ENCODE measurements at regions not wholly inside any gene's neighbourhood (a gene's known extent, or its start where the extent isn't known, plus 50 kb on each side); places are given as distances from the start of the nearest gene placed in this dataset.

DNA sequence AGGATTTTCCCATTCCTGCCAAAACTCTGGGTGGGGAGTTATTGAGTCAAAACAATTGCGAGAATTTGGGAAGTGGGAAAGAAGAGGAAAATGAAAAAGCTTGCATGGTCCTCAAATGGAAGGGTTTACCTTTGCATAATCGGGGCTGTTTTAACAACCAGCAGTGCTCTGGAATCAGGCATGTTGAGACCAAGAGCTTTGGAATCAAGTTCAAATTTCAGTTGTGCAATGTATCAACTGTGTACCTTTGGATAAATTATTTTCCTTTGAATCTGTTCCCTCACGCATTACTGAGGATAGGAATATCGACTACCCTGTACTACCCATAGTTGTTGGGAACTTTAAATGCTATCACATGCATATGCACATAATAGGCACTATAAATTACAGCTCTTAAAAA lies 205.5 kb downstream of the JCAD start:
- Histone ChIP-seq H3K36me3 (no peaks in the 10 kb centered on the region), H3K27me3 (no peaks in the 10 kb centered on the region), H3K27ac (no peak overlapping the region), H3K4me1 (ENCODE audit: low read depth) (peaks cover 9% of the 10 kb centered on the region), H3K9me3 (ENCODE audit: low read depth) (no peaks in the 10 kb centered on the region), H3K4me3 (no peak overlapping the region)
- DNase-seq (ENCODE audit: low read depth in 1 of 2, low spot score in 1 of 2), result no peak
- TF ChIP-seq, protein P1, sequence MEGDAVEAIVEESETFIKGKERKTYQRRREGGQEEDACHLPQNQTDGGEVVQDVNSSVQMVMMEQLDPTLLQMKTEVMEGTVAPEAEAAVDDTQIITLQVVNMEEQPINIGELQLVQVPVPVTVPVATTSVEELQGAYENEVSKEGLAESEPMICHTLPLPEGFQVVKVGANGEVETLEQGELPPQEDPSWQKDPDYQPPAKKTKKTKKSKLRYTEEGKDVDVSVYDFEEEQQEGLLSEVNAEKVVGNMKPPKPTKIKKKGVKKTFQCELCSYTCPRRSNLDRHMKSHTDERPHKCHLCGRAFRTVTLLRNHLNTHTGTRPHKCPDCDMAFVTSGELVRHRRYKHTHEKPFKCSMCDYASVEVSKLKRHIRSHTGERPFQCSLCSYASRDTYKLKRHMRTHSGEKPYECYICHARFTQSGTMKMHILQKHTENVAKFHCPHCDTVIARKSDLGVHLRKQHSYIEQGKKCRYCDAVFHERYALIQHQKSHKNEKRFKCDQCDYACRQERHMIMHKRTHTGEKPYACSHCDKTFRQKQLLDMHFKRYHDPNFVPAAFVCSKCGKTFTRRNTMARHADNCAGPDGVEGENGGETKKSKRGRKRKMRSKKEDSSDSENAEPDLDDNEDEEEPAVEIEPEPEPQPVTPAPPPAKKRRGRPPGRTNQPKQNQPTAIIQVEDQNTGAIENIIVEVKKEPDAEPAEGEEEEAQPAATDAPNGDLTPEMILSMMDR (IDR thresholded peaks at IDR 0.05; ENCODE audit: low read depth, low read length), result no peak

DNA sequence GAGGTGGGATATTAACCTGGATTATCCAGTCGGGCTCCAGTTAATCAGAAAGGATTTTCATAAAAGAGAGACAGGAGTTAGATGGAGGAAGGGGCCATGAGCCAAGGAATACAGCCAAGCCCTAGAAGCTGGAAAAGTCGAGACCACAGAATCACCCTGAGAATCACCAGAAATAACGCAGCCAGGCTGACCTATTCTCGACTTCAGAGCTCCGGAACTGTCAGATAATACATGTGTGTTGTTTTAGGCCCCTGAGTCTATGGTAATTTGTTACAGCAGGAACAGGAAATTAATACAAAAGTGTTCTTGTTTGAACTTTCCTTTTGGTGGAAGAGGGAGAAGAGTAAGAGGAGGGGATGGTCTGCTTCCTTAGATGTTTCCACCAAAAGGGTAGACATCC lies 208.1 kb downstream of the JCAD start:
- no peaks in the 10 kb centered on the region for H3K4me1 ChIP-seq (ENCODE audit: low read depth)
- H3K4me3 ChIP-seq, result no peak overlapping the region
- TF ChIP-seq, protein P1 (IDR thresholded peaks at IDR 0.05; ENCODE audit: low read depth, low read length), result no peak
- H3K27me3 ChIP-seq, result no peaks in the 10 kb centered on the region
- DNase-seq (ENCODE audit: low read depth in 1 of 2, low spot score in 1 of 2), result no peak
- H3K36me3 ChIP-seq, result no peaks in the 10 kb centered on the region
- no peak overlapping the region for H3K27ac ChIP-seq
- H3K9me3 ChIP-seq (ENCODE audit: low read depth), result no peaks in the 10 kb centered on the region

DNA sequence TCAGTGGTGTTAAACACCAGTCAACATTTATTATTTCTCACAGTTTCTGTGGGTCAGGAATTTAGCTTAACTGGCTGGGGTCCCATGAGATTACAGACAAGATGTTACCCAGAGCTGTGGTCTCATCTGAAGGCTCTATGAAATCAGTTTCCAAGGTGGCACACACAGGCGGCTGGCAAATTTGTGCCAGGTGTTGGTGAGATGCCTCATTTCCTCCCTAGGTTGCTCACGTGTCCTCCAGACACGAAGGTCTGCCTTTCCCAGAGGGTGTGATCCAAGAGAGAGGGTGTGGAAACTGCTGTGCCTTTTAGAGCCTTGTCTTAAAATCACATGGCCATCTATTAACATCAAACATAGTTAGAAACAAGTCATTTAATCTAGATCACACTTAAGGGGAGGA lies 209.0 kb downstream of the JCAD start:
- TF ChIP-seq, protein P1 (IDR thresholded peaks at IDR 0.05; ENCODE audit: low read depth, low read length), result no peak
- H3K36me3 ChIP-seq, result no peaks in the 10 kb centered on the region
- H3K9me3 ChIP-seq (ENCODE audit: low read depth), result no peaks in the 10 kb centered on the region
- no peak for DNase-seq (ENCODE audit: low read depth in 1 of 2, low spot score in 1 of 2)
- no peak overlapping the region for H3K27ac ChIP-seq
- no peaks in the 10 kb centered on the region for H3K4me1 ChIP-seq (ENCODE audit: low read depth)
- H3K4me3 ChIP-seq, result no peak overlapping the region
- H3K27me3 ChIP-seq, result no peaks in the 10 kb centered on the region

DNA sequence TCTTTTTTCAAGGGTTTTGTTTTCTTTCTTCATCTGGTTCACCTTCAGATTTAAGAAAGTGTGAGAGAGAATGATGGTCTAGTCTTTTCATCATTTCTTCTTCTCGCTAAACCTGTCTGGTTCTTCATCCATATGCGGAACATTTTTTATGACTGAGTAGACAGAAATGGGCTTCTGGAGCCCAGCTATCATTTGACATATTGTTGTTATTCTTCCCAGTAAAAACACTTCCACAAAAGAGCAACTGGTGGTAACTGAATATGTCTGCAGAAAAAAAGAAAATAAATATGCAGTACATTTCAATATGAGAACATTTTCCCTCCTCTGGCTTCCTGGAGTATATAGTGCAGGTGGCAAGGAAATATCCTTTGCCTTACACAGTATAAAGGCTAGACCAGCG lies 209.5 kb downstream of the JCAD start:
- no peak overlapping the region for H3K27ac ChIP-seq
- H3K36me3 ChIP-seq, result no peaks in the 10 kb centered on the region
- DNase-seq (ENCODE audit: low read depth in 1 of 2, low spot score in 1 of 2), result no peak
- no peaks in the 10 kb centered on the region for H3K9me3 ChIP-seq (ENCODE audit: low read depth)
- no peak overlapping the region for H3K4me3 ChIP-seq
- H3K27me3 ChIP-seq, result no peaks in the 10 kb centered on the region
- no peaks in the 10 kb centered on the region for H3K4me1 ChIP-seq (ENCODE audit: low read depth)
- TF ChIP-seq, protein P1 (IDR thresholded peaks at IDR 0.05; ENCODE audit: low read depth, low read length), result no peak

DNA sequence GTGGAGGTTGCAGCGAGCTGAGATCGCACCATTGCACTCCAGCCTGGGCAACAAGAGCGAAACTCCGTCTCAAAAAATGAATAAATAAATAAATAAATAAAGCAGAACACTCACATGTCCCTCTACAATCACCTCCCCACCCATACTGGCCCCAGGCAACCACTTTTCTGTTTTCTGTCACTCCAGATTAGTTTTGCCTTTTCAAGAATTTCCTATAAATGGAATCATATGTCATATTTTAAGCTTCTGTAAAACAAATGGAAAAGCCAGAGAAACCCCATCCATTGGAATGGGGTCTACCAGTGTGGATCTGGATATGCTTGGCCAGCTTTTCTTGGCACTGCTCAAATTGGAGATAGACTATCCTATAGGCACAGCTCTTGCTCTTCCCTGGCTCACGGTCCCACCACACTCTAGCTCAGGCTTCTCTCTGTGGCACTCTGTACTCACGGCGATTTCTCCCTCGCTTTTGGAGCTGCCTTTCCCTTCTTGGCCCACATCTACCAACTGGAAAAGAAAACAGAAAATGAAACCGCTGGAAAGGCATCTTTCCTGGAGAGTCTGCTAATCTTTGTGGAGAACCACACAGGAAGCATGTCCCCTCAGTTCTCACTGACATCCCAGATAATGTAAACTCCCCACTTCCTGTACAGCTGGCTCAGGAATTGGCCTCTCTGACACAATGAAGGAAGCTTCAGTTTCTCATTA lies 210.1 kb downstream of the JCAD start:
- Histone ChIP-seq H3K27ac (no peak overlapping the region), H3K9me3 (ENCODE audit: low read depth) (no peaks in the 10 kb centered on the region)

More for the DNA sequence above, 210.1 kb downstream of the JCAD start:
- no peaks in the 10 kb centered on the region for H3K27me3 ChIP-seq
- H3K4me3 ChIP-seq, result no peak overlapping the region
- H3K36me3 ChIP-seq, result no peaks in the 10 kb centered on the region
- no peaks in the 10 kb centered on the region for H3K4me1 ChIP-seq (ENCODE audit: low read depth)
- peak in 1 of 2 donors; percentile 94 for DNase-seq (ENCODE audit: low read depth in 1 of 2, low spot score in 1 of 2)
- TF ChIP-seq, protein P1 (IDR thresholded peaks at IDR 0.05; ENCODE audit: low read depth, low read length), result no peak

All from cardiac muscle cell (in vitro differentiated cells and primary cell).